Putamen (tissue), 1 donor: ENCODE measurements at regions not wholly inside any gene's neighbourhood (a gene's known extent, or its start where the extent isn't known, plus 50 kb on each side); places are given as distances from the start of the nearest gene placed in this dataset.
A peak's percentile ranks its signal among the peaks of the same experiment; 100 is the strongest.
"Not testable (repeated sequence)": the region's sequence is repeated elsewhere in the genome, so short reads cannot be mapped to it uniquely, and the experiment has no call there.

Source experiments
- DNase-seq: peaks from one replicate; pipeline ENCODE4 v3.0.0-alpha.2; 2016; ENCODE audit warnings: low spot score

DNA sequence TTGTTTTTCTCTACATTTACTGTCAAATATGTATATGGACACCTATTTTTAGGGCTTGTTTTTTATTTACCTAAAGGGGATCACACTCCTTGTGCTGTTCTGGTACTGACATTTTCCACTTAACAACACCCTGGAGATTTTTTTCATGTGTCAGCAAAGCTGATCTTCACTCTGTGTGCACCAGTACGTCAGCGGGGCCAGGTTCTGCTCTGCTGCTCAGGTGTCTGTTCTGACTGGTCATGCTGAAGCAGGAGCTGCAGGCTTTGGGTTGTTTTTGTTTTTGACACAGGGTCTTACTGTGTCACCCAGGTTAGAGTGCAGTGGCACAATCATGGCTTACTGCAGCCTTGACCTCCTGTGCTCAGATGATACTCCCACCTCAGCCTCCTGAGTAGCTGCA lies 81.9 kb upstream of the CCND2 start:
- DNase-seq: no peak

DNA sequence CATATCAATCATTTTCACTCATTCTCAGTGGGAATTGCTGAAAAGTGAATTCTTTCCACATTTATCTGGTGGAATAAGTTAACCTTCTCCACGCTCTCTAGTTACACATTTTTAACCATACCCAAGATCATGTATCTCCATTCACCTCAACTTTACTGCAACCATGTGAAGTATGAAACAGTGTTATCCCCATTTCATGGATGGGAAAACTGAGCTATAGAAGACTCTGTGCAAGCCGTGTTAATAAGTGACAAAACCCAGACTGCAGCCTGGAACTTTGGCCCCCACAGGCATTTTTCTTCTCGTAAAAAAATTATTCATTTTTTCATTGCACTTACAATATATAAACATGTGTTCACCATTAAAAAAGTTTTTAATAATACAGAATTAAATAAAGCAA lies 82.4 kb upstream of the CCND2 start:
- no peak for DNase-seq

- no peak for DNase-seq
Observed at GRCh38 chr12:4190366-4191063, 83.0 kb upstream of the CCND2 start.

GRCh38 chr12:4189721-4190120 lies 83.8 kb upstream of the CCND2 start:
- no peak for DNase-seq

GRCh38 chr12:4187916-4188315 lies 85.6 kb upstream of the CCND2 start:
- no peak for DNase-seq

GRCh38 chr12:4187315-4187714 lies 86.2 kb upstream of the CCND2 start:
- not testable (repeated sequence) for DNase-seq

DNA sequence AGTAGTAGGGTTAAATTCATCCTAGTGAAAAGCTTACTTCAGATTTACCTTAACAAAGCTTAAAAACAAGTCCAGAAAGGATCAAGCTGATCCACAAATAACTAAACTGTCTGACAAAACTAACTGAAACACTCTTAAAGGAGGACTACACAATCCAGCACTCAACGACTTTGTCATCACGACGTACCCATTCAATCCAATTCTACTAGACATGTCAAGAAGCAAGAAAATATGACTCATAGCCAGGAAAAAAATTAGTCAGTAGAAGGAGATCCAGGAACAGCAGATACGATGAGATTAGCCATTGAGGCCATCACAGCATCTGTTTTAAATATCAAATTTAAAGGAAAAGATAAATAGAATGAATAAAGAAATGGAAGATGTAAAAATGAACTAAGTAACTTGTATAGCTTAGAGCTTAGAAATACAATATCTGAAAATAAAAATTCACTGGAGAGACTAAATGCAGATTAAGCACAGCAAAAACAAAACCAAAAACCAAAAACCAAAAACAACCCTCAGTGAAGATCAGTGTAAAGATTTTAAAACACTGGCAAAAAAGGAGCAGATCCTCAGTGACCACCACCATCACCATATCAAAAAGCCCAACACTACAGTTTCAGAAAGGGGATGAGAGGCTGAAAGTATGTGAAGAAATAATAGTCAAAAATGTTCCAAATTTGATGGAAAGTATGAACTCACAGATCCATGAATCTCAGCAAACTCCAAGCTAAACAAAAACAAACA lies 95.0 kb upstream of the CCND2 start:
- DNase-seq: no peak

DNA sequence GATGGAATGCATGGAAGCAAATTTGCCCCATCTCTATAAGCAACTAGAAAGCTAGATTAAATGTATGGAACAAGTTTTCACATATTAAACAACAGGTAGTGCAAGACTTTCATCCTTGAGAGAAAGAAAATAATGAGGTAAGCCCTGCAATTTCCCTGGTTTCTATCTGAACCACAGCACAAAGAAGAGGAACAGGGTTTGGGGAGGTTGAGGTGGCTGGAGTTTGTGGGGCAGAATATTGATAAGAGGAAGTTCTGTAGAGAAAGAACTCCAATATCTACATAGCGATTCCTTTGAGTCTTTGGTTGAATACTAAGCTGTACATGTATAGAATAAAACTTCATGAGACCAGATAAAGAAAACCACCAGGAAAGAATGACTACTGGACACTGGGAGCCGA lies 96.3 kb upstream of the CCND2 start:
- no peak for DNase-seq

- no peak for DNase-seq
Observed at GRCh38 chr12:4176168-4176567, 97.4 kb upstream of the CCND2 start.

DNA sequence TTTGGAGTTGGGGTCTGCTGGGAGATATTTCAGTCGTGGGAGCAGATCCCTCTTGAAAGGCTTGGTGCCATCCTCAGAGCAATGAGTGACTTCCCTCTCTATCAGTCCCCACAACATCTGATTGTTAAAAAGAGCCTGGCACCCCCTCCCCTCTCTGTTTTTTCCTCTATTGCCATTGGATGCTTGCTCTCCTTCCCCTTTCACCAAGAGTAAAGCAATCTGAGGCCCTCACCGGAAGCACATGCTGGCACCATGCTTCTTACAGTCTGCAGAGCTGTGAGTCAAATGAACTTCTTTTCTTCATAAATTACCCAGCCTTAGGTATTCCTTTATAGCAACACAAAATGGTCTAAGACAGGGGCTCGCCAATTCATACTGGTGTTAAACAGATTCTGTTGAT lies 99.1 kb upstream of the CCND2 start:
- peak; percentile 30 for DNase-seq

GRCh38 chr12:4172999-4173398 lies 100.6 kb upstream of the CCND2 start:
- no peak for DNase-seq

DNA sequence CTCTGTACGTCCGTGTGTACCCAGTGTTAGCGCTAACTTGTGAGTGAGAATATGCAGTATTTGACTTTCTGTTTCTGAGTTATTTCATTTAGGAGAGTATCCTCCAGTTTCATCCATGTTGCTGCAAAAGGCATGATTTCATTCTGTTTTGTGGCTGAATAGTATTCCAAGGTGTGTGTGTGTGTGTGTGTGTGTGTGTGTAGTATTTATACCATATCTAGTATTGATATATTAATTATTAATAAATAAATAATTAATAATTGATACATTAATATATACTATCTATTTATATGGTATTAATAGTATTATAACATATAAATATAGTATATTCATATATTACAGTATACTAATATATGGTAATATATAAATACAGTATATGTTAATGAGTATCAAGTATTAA lies 101.8 kb upstream of the CCND2 start:
- DNase-seq: no peak

GRCh38 chr12:4169959-4170358 lies 103.6 kb upstream of the CCND2 start:
- DNase-seq: no peak

GRCh38 chr12:4169531-4169930 lies 104.0 kb upstream of the CCND2 start:
- no peak for DNase-seq

DNA sequence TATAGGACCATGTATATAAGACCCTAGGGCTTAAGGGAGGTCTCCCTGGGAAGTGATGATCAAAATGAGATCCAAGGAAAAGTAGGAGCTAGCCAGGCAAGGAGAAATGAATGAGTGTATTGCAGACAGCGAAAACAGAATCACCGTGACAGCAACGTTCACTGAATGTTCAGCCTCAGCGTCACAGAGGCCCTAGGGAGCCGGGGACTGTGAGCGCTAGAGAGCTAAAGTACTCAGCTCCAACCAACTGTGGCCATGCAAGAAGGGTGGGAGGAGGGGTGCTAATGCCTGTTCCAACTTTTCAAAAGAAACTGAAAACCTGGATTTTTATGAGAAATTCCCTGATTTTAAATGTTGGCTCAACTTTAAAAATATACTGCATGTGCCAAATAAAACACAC lies 105.5 kb upstream of the CCND2 start:
- DNase-seq: no peak

DNA sequence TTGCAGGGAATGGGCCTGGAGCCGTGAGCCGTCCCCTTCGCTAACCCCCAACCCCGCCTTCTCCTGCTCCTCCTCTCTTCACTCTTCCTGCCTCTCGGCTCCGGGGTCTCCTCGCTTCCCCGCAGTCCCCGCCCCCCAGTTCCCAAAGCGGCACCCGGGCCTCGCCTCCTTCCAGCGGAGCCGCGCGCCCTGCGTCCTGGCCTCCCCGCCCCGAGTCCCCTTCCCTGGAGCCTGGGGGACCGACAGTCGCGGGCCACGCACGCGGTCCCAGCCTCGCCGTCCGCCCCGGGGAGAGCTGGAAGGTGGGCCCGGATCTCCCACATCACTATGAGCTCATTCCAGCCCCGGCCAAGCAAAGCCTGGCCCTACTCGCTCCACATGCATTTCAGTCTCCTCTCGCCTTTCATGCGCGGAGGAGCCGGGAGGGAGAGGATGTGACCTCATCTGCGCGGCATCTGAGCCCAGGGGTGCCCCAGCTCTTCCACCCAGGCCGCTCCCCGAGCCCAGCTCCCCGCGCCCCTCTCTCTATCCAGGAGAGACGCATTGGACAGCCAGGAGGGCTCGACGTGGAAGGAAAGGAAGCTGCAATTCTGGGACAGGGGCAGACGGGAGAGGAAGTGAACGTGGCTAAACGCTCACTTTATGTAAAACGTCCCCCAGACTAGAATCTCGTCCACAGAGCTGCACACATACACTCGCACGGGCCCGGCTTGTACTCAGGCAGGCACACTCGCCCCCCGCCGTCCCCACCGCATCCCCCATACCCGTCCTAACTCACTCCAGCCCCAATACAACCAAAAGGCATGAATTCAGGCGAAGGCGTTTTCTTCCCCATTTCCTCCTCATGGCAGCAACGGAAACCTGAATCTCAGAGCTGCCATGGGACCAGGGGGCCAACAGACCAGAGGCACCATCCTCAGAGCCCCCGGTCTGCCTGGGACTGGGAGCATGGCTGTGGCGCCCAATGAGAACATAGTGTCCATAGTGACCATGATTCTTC lies 108.7 kb upstream of the CCND2 start:
- no peak for DNase-seq

DNA sequence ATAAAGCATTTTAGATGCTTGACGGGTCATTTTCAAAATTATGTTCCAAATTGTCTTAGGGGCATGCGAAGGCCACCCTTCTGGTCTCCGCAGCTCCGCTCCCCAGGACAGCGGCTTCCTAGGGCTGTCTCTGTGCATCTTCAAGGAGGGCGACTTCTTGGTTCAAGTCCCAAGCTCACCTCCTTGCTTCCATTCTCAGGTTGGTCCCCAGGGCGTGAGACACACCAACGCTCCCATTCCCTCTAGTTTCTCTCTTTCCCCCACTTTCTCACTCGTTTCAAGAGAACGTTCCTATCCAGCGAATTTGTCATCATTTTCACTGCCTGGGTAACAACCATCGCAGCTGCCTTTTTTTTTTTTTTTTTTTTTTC lies 109.4 kb upstream of the CCND2 start:
- DNase-seq: no peak

- DNase-seq: no peak
Observed at GRCh38 chr12:4161718-4162117, 111.8 kb upstream of the CCND2 start.

DNA sequence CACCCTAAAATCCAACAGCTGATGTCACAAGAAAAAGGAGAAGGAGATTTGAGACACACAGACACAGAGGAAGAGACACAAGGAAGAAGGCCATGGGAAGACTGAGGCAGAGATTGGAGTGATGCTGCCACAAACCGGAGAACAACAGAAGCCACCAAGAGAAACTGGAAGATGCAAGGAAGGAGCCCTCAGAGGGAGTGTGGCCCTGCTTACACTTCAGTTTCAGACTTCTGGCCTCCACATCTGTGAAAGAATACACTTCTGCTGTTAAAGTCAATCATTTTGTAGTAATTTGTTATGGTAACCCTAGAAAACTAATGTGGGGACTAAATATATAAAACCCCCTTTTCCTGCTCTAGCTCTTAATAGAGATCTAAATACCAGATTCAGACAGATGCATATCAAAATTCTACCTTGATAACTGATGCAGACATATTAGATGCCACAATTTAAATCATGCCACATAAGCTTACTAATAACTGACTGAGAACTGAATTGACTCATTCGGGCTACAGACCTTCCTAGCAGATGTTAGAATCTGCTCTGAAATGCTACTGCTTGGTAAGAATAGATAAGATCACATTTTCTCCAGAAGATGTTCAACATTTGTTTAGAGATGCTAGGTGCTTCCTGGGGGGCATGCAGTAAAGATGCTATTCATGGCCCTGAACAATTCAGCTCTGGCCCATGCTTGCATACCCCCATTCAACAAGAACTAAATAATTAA lies 113.1 kb upstream of the CCND2 start:
- DNase-seq: no peak

GRCh38 chr12:4159851-4160250 lies 113.7 kb upstream of the CCND2 start:
- no peak for DNase-seq

GRCh38 chr12:4158306-4158705 lies 115.3 kb upstream of the CCND2 start:
- no peak for DNase-seq

DNA sequence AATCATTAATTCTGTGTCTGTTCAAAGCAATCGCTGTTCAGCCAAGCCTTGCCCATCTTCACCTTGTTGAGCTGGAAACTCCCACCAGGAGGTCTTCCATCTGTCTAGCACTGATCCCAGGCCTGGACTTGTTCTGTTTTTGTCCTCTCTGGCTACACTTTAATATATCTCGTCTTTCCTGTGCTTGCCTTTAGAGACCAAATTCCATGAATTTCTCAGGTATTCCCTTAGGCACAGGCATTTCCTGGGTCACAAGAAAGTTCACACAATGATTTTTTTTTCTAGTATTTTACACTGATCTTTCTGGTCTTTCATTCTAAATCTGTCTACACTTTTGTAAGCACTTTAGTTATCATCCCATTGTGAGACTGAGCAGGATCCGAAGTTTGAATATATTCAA lies 116.4 kb upstream of the CCND2 start:
- no peak for DNase-seq
